GM19395 (cell line): ENCODE measurements at regions not wholly inside any gene's neighbourhood (a gene's known extent, or its start where the extent isn't known, plus 50 kb on each side); places are given as distances from the start of the nearest gene placed in this dataset.
A peak's percentile ranks its signal among the peaks of the same experiment; 100 is the strongest.

Experiments used
- ATAC-seq: cut with Tn5 transposase; IDR thresholded peaks from one replicate; pipeline ENCODE4 v1.9.1; 2021; ENCODE audit warnings: mild to moderate bottlenecking, moderate library complexity; ENCODE audit not compliant: unreplicated experiment

DNA sequence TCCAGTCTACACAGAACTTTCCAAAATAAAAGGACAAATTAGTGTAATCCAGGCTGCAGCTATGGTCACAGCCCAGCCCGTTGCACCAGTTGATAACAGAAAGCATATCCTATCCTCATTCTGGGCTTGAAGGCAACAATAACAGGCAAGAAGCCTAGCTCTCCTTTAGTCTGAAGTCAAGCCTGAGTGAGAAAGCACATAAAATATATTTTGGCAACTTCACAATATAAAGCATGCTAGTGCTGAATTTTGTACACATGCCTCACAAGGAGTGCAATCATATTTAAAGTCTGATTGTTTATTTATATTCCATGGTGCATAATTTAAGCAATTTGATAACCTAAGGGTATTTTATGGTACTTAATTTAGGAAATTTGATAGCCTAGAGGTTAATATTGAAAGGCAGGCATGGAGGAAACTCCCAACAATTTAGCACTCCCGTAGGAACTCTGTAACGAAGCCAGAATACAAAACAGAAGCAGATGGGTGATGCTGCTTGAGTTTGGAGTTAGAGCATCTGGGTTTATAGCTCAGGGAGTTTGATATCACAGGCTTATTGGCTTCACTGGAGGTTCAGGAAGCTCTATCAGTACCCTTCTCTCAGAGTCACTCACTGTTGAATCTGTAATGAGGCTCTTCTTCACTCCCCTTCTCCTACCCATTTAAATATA lies 1199.1 kb upstream of the GYPC start:
- ATAC-seq: no peak

DNA sequence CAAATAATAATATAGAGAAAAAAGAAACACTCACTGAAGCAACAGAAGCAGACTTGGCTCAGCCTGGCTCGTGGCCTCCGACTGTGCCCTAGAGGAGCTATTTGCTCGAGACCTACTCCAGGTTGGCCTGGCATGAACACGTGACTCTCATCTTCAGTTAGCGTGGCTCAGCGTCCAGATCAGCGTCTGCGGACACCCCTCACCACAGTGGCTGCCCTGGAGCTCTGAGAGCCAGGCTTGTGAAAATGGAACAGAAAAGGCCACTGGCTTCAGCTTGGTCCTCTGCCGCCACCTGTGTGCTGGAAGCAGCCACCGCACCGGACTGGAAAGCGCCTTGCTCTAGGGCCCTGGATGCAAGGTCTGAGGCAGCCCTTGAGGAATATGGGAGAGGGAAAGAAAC lies 1184.0 kb upstream of the GYPC start:
- ATAC-seq: peak; percentile 75

DNA sequence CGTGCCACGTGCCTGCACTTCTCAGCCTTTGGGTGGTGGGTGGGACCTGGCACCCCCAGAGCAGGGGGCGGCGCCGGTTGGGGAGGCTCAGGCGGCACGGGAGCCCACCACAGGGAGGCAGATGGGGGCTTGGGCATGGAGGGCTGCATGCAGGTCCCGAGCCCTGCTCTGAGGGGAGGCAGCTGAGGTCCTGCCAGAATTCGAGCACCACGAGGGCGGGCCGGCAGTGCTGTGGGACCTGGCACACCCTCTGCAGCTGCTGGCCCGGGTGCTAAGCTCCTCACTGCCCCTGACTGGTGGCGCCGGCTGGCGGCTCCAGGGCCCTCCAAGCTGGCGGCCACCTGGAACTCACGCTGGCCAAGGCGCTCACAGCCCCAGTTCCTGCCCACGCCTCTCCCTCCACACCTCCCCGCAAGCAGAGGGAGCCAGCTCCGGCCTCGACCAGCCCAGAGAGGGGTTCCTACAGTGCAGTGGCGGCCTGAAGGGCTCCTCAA lies 1176.8 kb upstream of the GYPC start:
- no peak for ATAC-seq

DNA sequence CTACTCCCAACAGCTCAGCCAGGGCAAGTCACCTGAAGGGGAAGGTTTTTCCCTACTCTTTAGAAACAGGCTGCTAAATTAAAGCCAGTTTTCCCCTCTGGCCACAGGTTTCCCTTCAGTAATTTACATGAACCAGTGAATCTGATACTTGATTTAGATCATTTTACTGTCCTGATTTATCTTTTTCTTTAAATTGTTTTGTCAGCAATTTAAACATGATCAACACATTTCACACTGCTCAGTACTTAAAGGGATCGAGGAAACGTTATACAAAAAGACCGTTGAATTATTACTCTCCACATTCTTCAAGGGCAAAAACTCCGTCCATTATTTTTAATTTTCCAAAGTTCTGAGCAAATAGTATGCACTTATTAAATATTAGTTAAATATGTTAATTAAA lies 1165.7 kb upstream of the GYPC start:
- no peak for ATAC-seq

DNA sequence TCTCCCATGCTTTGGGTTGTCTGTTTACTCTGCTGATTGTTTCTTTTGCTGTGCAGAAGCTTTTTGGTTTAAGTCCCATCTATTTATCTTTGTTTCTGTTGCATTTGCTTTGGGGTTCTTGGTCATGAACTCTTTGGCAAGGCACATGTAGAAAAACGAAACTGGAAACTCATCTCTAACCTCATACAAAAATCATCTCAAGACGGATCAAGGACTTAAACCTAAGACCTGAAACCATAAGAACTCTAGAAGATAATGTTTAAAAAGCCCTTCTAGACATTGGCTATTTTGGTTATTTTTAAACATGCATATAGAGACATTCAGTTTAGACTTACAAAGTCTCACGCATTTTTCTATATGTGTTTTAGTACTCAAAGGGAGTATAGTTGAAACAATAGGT lies 1164.3 kb upstream of the GYPC start:
- ATAC-seq: no peak

DNA sequence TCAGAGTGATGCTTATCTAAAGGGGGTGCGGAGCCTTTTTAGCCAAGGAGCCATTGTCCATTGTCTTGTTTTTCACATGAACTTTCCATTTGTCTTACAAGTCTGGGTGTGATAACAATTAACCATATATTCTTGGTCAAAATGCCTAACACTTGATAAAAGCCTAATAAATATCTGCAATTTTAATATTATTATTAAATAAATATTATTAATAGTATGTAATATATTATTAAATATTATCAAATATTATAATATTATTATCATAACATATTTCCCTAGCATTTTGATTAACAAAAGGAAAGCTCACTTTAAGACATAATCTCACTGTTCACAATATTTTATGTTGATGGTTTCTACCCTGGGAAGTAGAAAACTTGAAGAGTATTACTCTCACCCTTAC lies 1143.6 kb upstream of the GYPC start:
- ATAC-seq: no peak

DNA sequence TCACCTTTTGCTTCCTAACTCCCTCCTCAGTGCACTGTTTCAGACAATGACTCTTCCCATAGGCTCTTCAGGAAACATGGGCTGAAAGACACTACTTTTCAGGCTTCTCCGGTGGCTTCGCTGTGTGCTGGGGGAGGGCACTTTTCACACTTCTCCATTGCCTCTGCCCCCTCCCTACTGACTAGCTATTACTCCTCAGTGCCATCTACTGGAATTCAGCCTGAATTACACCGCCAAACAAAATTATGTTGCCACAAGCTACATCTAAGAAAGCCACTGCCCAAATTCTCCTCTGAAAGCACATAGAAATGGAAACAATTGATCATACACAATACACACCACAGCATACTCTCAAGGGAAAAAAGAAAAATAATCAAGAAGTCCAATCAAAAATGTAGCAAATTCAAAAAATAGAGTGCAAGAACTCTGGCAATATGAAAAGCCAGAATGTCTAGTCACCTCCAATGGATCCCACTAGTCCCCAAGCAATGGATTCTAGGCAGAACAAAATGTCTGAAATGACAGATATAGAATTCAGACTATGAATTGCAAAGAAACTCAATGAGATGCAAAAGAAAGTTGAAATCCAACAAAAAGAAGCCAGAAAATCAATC lies 1139.4 kb upstream of the GYPC start:
- ATAC-seq: peak; percentile 57

DNA sequence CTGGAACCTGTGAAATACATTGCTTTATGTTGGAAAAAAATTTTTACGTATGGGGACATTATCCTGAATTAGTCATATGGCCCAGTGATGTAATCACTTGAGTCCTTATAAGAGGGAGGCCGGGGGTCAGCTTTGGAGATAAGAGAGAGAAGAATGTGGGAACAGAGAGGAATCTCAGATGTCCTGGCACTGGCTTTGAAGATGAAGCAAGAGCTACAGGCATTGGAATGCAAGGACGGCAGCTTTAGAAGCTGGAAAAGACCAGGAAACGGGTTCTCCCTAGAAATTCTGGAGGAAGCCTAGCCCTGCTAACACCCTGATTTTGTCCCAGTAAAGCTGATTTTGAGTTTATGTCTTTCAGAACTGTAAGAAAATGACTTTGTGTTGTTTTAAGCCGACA lies 1129.9 kb upstream of the GYPC start:
- ATAC-seq: no peak

DNA sequence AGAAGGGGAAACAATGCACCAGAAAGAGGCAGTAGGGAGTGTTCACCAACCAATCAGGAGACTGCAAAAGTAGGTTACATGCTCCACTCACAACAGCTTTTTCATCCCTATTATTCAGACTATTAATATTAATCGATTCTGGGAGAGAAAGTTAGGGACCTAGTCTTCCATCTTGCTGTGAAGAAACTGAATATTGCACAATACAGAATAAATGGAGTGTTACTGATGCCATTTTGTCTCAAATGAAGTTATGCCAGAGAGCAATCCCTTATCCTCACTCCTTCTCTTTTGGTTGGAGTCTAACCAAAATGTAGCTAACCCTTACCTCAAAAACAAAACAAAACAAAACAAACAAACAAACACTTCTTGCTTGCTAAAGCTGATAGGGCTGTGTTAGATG lies 1120.9 kb upstream of the GYPC start:
- no peak for ATAC-seq

DNA sequence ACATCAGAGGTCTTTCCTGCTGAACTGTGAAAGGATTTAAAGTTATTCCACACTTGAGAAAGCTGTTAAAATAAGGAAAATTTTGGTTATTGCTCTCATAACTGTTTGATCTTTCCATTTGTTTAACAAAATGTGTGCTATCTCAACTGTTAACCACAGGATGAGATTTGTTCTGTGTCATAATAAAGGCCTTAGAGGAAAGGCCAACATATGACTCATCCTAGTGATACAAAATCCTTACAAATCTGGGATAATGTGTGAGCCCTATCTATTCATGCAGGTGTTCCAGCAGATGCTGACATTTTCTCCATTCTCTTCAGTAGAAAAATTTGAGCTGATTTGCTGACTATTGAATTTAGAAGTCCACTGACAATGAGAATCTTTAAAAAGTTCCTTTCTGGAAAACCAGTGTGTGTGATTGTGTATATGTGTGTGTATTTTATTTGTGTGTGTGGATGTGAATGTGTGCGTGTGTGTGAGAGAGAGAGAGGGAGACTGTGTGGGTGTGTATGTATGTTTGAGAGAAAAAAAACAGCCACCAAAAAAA lies 1111.9 kb upstream of the GYPC start:
- no peak for ATAC-seq

DNA sequence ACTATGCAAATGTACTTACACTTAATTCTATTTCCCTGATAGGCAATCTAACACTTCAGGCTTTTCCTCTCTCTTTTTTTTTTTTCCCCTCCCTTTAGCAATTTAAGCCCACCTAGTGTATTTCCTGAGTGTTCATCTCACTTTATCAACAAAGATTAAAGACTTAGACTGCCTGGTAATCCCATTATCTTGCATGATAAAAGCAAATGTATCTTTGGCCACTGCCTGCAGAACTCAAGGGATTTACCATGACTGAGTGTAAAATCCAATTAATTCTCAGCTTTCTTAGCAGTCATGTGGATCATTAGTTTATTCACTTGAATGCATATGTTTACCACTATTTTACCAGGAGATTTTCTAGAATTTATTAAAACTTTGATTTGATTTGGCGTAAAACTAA lies 1102.2 kb upstream of the GYPC start:
- ATAC-seq: no peak

DNA sequence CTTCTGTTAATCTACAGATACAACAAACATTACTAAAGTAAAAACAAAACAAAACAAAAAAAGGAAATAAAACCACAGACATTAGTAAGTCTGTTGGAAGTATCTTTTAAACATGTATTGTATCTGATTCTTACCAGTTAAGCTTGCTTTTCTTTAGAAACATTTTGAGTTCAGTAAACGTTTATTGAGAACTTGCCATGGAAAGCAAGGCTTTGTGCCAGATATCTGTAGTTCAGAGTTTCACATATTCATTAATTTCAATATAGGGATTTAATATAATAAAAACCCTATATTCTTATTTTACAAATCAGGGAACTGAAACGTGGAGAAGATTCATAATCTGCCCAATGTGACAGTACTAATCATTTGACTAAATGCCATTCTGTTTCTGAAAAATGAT lies 1101.0 kb upstream of the GYPC start:
- no peak for ATAC-seq

DNA sequence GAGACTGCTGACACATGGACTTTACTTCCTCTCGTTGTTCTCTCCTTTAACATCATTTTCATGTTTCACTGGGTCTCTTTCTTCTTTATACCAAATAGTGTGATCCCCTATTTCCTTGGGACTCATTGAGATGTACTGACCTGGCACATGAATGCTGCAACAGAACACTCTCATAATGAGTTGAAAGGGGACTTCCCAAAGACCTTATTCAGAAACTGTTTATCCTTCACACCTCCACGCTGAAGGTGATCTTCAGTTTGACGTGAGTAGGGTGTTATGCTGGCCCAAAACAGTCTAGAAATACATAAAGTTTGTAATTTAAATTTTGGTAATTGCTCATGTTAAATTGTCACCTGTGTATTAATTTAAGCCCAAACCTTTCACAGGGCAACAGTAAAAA lies 1096.8 kb upstream of the GYPC start:
- no peak for ATAC-seq

DNA sequence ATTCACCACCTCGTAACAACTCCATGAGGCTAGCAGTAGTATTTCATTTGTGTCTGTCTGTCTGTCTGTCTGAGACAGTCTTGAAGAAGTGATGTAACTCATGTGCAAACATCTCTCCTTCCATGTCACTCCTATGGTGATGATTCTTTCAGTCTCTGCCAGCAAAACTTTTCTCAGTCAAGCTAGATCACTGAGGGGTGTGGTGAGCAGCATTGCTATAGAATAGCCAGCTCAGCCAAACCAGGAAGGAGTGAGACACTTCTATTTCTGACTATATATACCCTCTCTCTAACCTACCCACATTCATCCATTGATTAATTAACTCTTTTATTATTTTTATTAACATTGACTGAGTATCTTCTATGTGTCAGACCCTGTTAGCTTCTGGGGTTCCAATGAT lies 1095.1 kb upstream of the GYPC start:
- no peak for ATAC-seq

DNA sequence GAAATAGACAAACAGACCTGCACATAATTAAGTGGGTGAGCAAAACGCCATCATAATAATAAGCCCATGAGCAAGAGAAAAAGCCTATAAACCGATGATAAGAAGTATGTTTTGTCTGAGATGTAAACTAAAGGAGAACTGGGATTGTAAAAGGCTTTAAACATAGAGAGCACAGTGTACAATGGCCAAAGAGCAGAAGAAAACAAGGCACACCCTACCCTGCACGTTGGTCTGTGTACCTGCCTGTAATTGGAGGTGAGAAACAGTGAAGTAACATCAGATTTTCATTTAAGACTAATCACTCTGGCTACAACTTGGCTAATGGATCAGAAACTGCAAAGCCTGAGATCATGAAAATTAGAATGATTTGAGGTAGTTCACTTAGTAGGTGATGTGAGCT lies 1094.7 kb upstream of the GYPC start:
- ATAC-seq: no peak

DNA sequence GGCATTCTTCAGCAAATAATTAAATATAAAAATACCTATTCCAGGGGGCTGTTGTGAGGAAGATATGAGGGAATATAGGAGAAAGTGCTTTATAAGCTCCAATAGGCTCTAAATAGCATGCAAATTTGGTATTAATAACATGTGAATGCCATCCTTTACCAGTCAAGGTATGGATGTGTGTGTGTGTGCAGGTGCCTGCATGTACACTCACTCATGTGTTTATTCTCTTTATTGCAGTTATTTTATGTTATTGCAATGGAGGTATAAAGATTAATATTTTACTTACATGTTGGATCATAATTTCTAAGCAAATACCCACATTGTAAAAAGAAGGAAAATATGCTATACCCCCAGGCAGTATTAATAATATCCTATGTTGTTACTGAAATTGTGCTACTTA lies 1093.0 kb upstream of the GYPC start:
- ATAC-seq: no peak

DNA sequence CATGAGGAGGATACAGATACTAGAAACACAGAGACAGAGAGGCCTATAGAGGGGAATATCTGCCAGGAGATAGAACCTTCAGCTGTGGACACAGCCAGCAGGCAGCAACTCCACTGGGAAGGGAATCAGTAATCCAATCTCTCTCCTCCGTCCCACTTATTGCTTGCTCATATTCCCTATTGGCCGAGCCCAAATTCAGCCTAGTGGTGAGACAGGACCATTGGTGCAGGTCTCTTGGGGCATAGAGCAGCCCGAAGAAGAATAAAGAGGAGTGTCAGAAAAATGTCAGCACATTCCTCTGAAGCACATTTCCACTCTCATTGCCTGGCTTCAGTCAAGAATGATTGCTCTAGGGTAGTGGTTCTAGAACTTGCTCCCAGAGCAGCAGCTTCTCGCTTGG lies 1091.5 kb upstream of the GYPC start:
- no peak for ATAC-seq

DNA sequence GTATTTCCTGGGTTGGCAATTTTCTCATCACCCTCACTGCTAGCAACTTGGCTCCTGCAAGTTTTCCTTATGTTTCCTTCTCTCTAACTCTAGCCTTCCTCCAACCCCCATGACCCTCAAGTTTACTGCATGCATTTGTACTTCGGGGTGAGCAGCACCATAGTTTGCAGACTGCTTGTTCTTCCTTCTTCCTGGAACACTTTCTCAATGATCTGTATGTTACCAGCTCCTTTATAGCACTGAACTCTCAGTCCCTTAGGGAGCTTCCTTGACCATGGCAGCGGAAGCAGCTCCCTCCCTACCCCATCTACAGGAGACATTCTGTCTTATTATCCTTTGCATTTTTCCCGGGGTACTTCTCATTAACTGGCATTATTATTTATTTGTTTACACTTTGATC lies 1089.5 kb upstream of the GYPC start:
- ATAC-seq: no peak

DNA sequence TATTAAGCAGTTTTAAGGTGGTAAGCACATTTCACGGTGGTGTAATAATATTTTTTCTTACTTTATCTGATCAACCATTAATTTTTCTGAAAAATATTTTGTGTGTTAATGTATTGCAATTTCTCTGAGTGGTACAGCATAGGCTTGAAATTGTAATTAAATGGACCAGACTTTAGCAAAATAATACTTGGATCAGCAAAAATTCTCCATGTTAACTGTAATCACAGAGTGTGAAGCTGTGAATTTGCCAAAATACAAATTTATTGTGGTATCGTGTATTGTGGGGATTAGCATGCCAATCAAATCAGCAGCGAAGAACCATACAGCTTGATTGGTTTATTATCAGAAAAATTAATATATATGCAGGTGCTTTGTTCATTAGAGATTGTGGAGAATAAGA lies 1088.9 kb upstream of the GYPC start:
- no peak for ATAC-seq

DNA sequence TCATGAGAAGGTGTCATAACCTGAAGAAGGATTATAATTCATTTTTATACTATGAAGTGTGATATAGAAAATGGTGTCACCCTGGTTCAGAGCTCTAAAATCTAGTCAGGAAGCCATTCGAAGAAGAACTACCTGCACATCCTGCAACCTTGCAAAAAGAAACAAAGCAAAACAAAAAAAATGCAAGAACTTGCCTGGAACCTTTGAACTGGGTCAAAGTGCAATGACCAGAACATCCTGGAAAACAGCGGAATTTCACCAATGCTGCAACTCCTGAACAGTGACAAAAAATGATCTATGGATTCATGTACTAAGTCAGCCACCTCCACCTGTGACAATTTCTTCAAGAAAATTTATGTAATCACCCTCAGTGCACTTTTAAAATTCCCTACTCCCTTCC lies 1083.3 kb upstream of the GYPC start:
- no peak for ATAC-seq

DNA sequence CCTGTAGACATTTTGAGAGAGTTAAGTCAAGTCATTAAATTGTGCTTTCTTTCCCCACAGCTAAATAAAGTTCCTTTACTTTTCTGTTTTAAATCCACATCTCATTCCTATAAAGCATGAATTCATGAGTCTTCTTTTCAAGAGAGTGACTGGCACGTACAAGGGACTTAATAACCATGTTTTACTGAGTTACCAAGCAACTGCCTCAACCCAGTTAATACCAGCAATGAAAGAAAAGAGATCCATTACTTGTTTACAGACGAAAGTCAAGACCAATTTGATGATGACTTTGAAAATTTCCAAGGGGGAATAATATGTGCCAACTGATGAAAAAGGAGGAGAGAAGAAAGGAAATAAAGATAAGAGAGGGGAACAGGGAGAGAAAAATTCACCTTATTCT lies 1082.5 kb upstream of the GYPC start:
- ATAC-seq: no peak

DNA sequence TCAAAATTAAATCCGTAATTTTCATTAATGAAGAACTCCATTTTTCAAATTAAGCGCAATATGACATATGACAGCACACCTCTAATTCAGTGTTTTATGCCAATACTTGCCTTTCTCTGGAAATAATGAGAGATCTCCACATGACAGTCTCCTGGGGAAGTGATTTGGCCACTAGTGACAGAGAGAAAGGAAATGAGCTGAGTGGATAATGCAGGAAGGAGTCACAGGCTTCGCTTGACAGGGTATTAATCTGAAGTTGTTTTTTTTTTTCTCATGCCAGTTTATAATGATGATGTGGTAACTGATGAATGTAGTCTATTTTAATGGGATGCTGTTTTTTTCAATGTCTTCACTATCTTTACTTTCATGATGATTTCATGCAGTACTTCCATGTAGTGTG lies 1079.4 kb upstream of the GYPC start:
- ATAC-seq: no peak

DNA sequence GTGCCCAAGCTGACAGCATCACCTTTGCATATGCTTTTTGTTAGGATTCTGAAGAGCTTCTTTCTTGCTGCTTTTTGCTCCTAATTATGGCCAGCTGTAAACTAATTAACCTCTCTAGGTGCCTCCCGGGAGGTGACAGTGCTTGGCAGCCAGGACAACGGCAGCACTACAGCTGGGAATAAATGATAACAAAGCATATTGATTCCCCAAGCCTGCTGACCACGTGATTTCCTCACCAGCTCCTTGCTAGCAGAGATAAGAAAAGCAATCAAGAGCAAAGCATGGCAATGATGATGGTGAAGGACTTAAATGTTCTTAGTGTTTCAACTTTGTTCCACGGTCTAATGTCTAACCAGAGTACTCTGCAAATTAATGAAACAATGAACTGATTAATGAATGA lies 1074.4 kb upstream of the GYPC start:
- ATAC-seq: no peak
